ENCODE measurements at regions not wholly inside any gene's neighbourhood (a gene's known extent, or its start where the extent isn't known, plus 50 kb on each side); places are given as distances from the start of the nearest gene placed in this dataset.
A peak's percentile ranks its signal among the peaks of the same experiment; 100 is the strongest.

GRCh38 chr6:51090343-51090742, 271.7 kb downstream of the TFAP2B start:
- no peak overlapping the region for H3K27ac ChIP-seq (ENCODE audit: low read depth in 2 of 2, low read length in 2 of 2)
- no peak for TF ChIP-seq CTCF (IDR thresholded peaks at IDR 0.05; ENCODE audit: borderline replicate concordance, extremely low read depth, insufficient read depth)
- H3K9me3 ChIP-seq (ENCODE audit: control insufficient read depth in 2 of 3, insufficient read depth in 1 of 3, low read length in 3 of 3), result peaks cover 0 to 3% (median 0%) of the 10 kb centered on the region in 3 donors
- peaks cover 0 to 4% (median 3%) of the 10 kb centered on the region in 3 donors for H3K4me1 ChIP-seq (ENCODE audit: control insufficient read depth in 2 of 3, insufficient read depth in 2 of 3, low read depth in 1 of 3, low read length in 3 of 3)
- H3K9ac ChIP-seq (ENCODE audit: low read length in 3 of 3), result no peak overlapping the region
- H3K4me3 ChIP-seq (ENCODE audit: low read length in 3 of 3), result no peak overlapping the region
- H3K36me3 ChIP-seq (ENCODE audit: control insufficient read depth in 2 of 3, insufficient read depth in 3 of 3, low read length in 3 of 3), result no peaks in the 10 kb centered on the region
- H3K27me3 ChIP-seq (ENCODE audit: control insufficient read depth, insufficient read depth, low read length), result no peaks in the 10 kb centered on the region
- no peak for FAIRE-seq
- no peak for DNase-seq
- intact Hi-C loops (cut with DNase I), result no loop called here

GRCh38 chr6:51093871-51094270, 275.2 kb downstream of the TFAP2B start:
- Histone ChIP-seq H3K4me1 (ENCODE audit: control insufficient read depth in 2 of 3, insufficient read depth in 2 of 3, low read depth in 1 of 3, low read length in 3 of 3) (peaks cover 0 to 8% (median 4%) of the 10 kb centered on the region in 3 donors), H3K9me3 (ENCODE audit: control insufficient read depth in 2 of 3, insufficient read depth in 1 of 3, low read length in 3 of 3) (peaks cover 0 to 3% (median 0%) of the 10 kb centered on the region in 3 donors), H3K27ac (ENCODE audit: low read depth in 2 of 2, low read length in 2 of 2) (no peak overlapping the region), H3K36me3 (ENCODE audit: control insufficient read depth in 2 of 3, insufficient read depth in 3 of 3, low read length in 3 of 3) (no peaks in the 10 kb centered on the region), H3K9ac (ENCODE audit: low read length in 3 of 3) (no peak overlapping the region), H3K4me3 (ENCODE audit: low read length in 3 of 3) (no peak overlapping the region), H3K27me3 (ENCODE audit: control insufficient read depth, insufficient read depth, low read length) (no peaks in the 10 kb centered on the region)
- DNase-seq, result peak in 2 of 5 donors; percentile 56 to 58
- no peak for TF ChIP-seq CTCF (IDR thresholded peaks at IDR 0.05; ENCODE audit: borderline replicate concordance, extremely low read depth, insufficient read depth)
- FAIRE-seq, result peak; percentile 47
- intact Hi-C loops (cut with DNase I), result no loop called here

- FAIRE-seq (no peak), DNase-seq (no peak)
Measured at GRCh38 chr6:51094271-51094670, 275.6 kb downstream of the TFAP2B start.

More at GRCh38 chr6:51094271-51094670, 275.6 kb downstream of the TFAP2B start:
- no peaks in the 10 kb centered on the region for H3K36me3 ChIP-seq (ENCODE audit: control insufficient read depth in 2 of 3, insufficient read depth in 3 of 3, low read length in 3 of 3)
- no peak overlapping the region for H3K4me3 ChIP-seq (ENCODE audit: low read length in 3 of 3)
- no peak overlapping the region for H3K27ac ChIP-seq (ENCODE audit: low read depth in 2 of 2, low read length in 2 of 2)
- TF ChIP-seq CTCF (IDR thresholded peaks at IDR 0.05; ENCODE audit: borderline replicate concordance, extremely low read depth, insufficient read depth), result no peak
- H3K27me3 ChIP-seq (ENCODE audit: control insufficient read depth, insufficient read depth, low read length), result no peaks in the 10 kb centered on the region
- intact Hi-C loops (cut with DNase I), result no loop called here
- H3K9ac ChIP-seq (ENCODE audit: low read length in 3 of 3), result no peak overlapping the region
- peaks cover 0 to 3% (median 0%) of the 10 kb centered on the region in 3 donors for H3K9me3 ChIP-seq (ENCODE audit: control insufficient read depth in 2 of 3, insufficient read depth in 1 of 3, low read length in 3 of 3)
- peaks cover 0 to 8% (median 4%) of the 10 kb centered on the region in 3 donors for H3K4me1 ChIP-seq (ENCODE audit: control insufficient read depth in 2 of 3, insufficient read depth in 2 of 3, low read depth in 1 of 3, low read length in 3 of 3)

Data from kidney (tissue), 13 donors.